ENCODE measurements at regions not wholly inside any gene's neighbourhood (a gene's known extent, or its start where the extent isn't known, plus 50 kb on each side); places are given as distances from the start of the nearest gene placed in this dataset.
A peak's percentile ranks its signal among the peaks of the same experiment; 100 is the strongest.

- peak; percentile 22 to 36 for DNase-seq
Observed at GRCh38 chr3:177642042-177642803, 444.9 kb upstream of the TBL1XR1 start.

GRCh38 chr3:177642804-177643125 is 445.5 kb upstream of the TBL1XR1 start:
- DNase-seq, result no peak

GRCh38 chr3:177646749-177647148 is 449.5 kb upstream of the TBL1XR1 start:
- no peak for DNase-seq

GRCh38 chr3:177647341-177647740 is 450.1 kb upstream of the TBL1XR1 start:
- no peak for DNase-seq

- DNase-seq, result no peak
Observed at GRCh38 chr3:177647876-177648275, 450.6 kb upstream of the TBL1XR1 start.

- DNase-seq, result no peak
Observed at GRCh38 chr3:177652556-177653291, 455.4 kb upstream of the TBL1XR1 start.

- DNase-seq, result no peak
Observed at GRCh38 chr3:177657243-177657642, 460.0 kb upstream of the TBL1XR1 start.

GRCh38 chr3:177658354-177658753 is 461.1 kb upstream of the TBL1XR1 start:
- no peak for DNase-seq

GRCh38 chr3:177664380-177665103 is 467.3 kb upstream of the TBL1XR1 start:
- DNase-seq, result peak; percentile 34

GRCh38 chr3:177665122-177665808 is 468.0 kb upstream of the TBL1XR1 start:
- no peak for DNase-seq

GRCh38 chr3:177672252-177672911 is 475.1 kb upstream of the TBL1XR1 start:
- no peak for DNase-seq

GRCh38 chr3:177673112-177673914 is 476.0 kb upstream of the TBL1XR1 start:
- no peak for DNase-seq

GRCh38 chr3:177674186-177674585 is 476.9 kb upstream of the TBL1XR1 start:
- no peak for DNase-seq

GRCh38 chr3:177676148-177676547 is 478.9 kb upstream of the TBL1XR1 start:
- DNase-seq, result no peak

GRCh38 chr3:177676947-177677587 is 479.8 kb upstream of the TBL1XR1 start:
- no peak for DNase-seq

- peak; percentile 55 to 56 for DNase-seq
Observed at GRCh38 chr3:177679568-177680471, 482.5 kb upstream of the TBL1XR1 start.

- no peak for DNase-seq
Observed at GRCh38 chr3:177680472-177680821, 483.2 kb upstream of the TBL1XR1 start.

GRCh38 chr3:177681156-177681555 is 483.9 kb upstream of the TBL1XR1 start:
- no peak for DNase-seq

- DNase-seq, result no peak
Observed at GRCh38 chr3:177681852-177682251, 484.6 kb upstream of the TBL1XR1 start.

- DNase-seq, result no peak
Observed at GRCh38 chr3:177683586-177683985, 486.3 kb upstream of the TBL1XR1 start.

All from activated T-cell treated with anti-CD3 and anti-CD28 coated beads, Interleukin-2, amount 50 U/mL, for 48 hours (primary cell).